Heart right ventricle (tissue), 16 donors: ENCODE measurements at regions not wholly inside any gene's neighbourhood (a gene's known extent, or its start where the extent isn't known, plus 50 kb on each side); places are given as distances from the start of the nearest gene placed in this dataset.
"Not testable (repeated sequence)": the region's sequence is repeated elsewhere in the genome, so short reads cannot be mapped to it uniquely, and the experiment has no call there.

Experiments used
- ATAC-seq, 8 donors: fragments of 200-7000 bp; cut with Tn5 transposase; one replicate each; pipeline ENCODE4 v1.9.1; 2020; ENCODE audit warnings: mild to moderate bottlenecking in 8 of 8, moderate library complexity in 8 of 8, moderate number of reproducible peaks in 1 of 8
- DNase-seq, 2 donors: peaks; one replicate each; pipeline ENCODE4 v3.0.0-alpha.2; 2020
- H3K27ac ChIP-seq, 10 donors: fragments of 200-600 bp; sonication (generic) in 2 of 10; one replicate each; pipeline versions ENCODE4 v1.5.0 to v1.8.0; 2020 to 2022; ENCODE audit warnings: mild to moderate bottlenecking in 3 of 10
- H3K27me3 ChIP-seq, 7 donors: fragments of 200-600 bp; one replicate each; pipeline ENCODE4 v1.8.0; 2021 to 2022; ENCODE audit warnings: mild to moderate bottlenecking in 2 of 7
- H3K36me3 ChIP-seq, 9 donors: fragments of 200-600 bp; sonication (generic) in 1 of 9; one replicate each; pipeline versions ENCODE4 v1.5.0 to v1.8.0; 2020 to 2022; ENCODE audit warnings: mild to moderate bottlenecking in 2 of 9
- H3K4me1 ChIP-seq, 9 donors: fragments of 200-600 bp; sonication (generic) in 1 of 9; one replicate each; pipeline versions ENCODE4 v1.5.0 to v1.8.0; 2020 to 2022; ENCODE audit warnings: mild to moderate bottlenecking in 4 of 9
- H3K4me3 ChIP-seq, 10 donors: fragments of 200-600 bp; sonication (generic) in 2 of 10; one replicate each; pipeline versions ENCODE4 v1.5.0 to v1.8.0; 2020 to 2022; ENCODE audit warnings: mild to moderate bottlenecking in 7 of 10, moderate library complexity in 2 of 10
- H3K9me3 ChIP-seq, 11 donors: fragments of 200-600 bp in 10 of 11; sonication (generic) in 2 of 11; one replicate each; pipeline versions ENCODE4 v1.5.0 to v1.8.0; 2013 to 2022; ENCODE audit warnings: mild to moderate bottlenecking in 2 of 11, control low read depth in 1 of 11, moderate library complexity in 1 of 11
- CTCF ChIP-seq, 9 donors: fragments of 200-600 bp; sonication (generic) in 2 of 9; IDR thresholded peaks; one replicate each; pipeline versions ENCODE4 v1.5.0 to v1.8.0; 2021 to 2022; ENCODE audit warnings: antibody characterized with exemption in 9 of 9, mild to moderate bottlenecking in 5 of 9, moderate library complexity in 1 of 9
- WGBS, 2 donors: extraction: QIAGEN DNeasy Blood & Tissue Kit; methylation state at CpG; one replicate each; pipeline ENCODE4 v1.1.7; 2013; ENCODE audit warnings: inconsistent platforms in 1 of 2; 5-methylcytosine and 5-hydroxymethylcytosine counted together
- intact Hi-C, 10 donors: fragments of 100-400 bp; cut with DNase I; formaldehyde crosslinking; loops; one replicate each; pipeline versions ENCODE4 v1.11.1 to v1.14.2; 2022
- donor health status: Arrhythmogenic right ventricular cardiomyopathy.
- donor health status: ischemic (EF 13 %, LVEDD 7.1; RV severe dilation, severe dysfunction).
- donor health status: healthy with polysubstance abuse.
- donor health status: DM: no; HTN: yes; CAD: no.
- donor health status: DM: no; HTN: no; CAD: no.
- donor health status: ischemic (EF 25% LVEDD 6.9; RV normal size, moderate dysfunction).
- donor health status: ischemic (EF 25% LVEDD 5.7; RV mildly dilated, moderate dysfunction).
- donor health status: healthy.
- donor health status: DM: yes; HTN: yes; CAD: no.
- donor health status: Ischemic cardiomyopathy.
- donor health status: ischemic (EF 35%, LVEDD 5.7; RV mildly dilated, moderate dysfunction).
- donor health status: nonischemic (EF 11% LVEDD 7.7; RV severe dilation, severe dysfunction).
- donor health status: DM: yes; HTN: yes; CAD: no.
- donor health status: PGD.
- donor health status: ischemic (EF 29% LVEDD 5.4; RV normal size, mild dysfunction).
- donor health status: nonischemic (EF 23%, LVEDD 6.1; RV moderate dilation, normal function).

GRCh38 chr6:115060581-115060980, 717.8 kb upstream of the HS3ST5 start:
- Histone ChIP-seq H3K4me1 (no peaks in the 10 kb centered on the region), H3K27ac (no peak overlapping the region), H3K27me3 (no peaks in the 10 kb centered on the region), H3K36me3 (no peaks in the 10 kb centered on the region), H3K9me3 (no peaks in the 10 kb centered on the region), H3K4me3 (no peak overlapping the region)
- DNase-seq (no peak), ATAC-seq (no peak)
- no peak for TF ChIP-seq CTCF (IDR thresholded peaks at IDR 0.05)
- intact Hi-C loops, result no loop called here

GRCh38 chr6:115058414-115059211, 715.8 kb upstream of the HS3ST5 start:
- intact Hi-C loops, result no loop called here
- Histone ChIP-seq H3K27ac (no peak overlapping the region), H3K4me3 (no peak overlapping the region), H3K27me3 (no peaks in the 10 kb centered on the region), H3K36me3 (no peaks in the 10 kb centered on the region), H3K4me1 (no peaks in the 10 kb centered on the region), H3K9me3 (no peaks in the 10 kb centered on the region)
- no peak for DNase-seq
- WGBS, 2 donors, result 75 to 81% methylated on average over 3 of the region's 3 CpGs
- no peak for TF ChIP-seq CTCF (IDR thresholded peaks at IDR 0.05)
- no peak for ATAC-seq

- intact Hi-C loops, result no loop called here
- Histone ChIP-seq H3K4me1 (no peaks in the 10 kb centered on the region), H3K36me3 (no peaks in the 10 kb centered on the region), H3K4me3 (no peak overlapping the region), H3K9me3 (no peaks in the 10 kb centered on the region), H3K27ac (no peak overlapping the region), H3K27me3 (no peaks in the 10 kb centered on the region)
- TF ChIP-seq CTCF (IDR thresholded peaks at IDR 0.05), result no peak
- no peak for DNase-seq
- ATAC-seq, result no peak
Observed at GRCh38 chr6:115055579-115055978, 712.8 kb upstream of the HS3ST5 start.

- ATAC-seq, H3K27me3 ChIP-seq, H3K27ac ChIP-seq, H3K4me1 ChIP-seq, H3K9me3 ChIP-seq, H3K4me3 ChIP-seq, DNase-seq, H3K36me3 ChIP-seq, intact Hi-C loops: not testable (repeated sequence)
- WGBS, 2 donors, result 50 to 51% methylated on average over 3 of the region's 3 CpGs
Observed at GRCh38 chr6:115054242-115054641, 711.4 kb upstream of the HS3ST5 start.

GRCh38 chr6:115053169-115053860, 710.5 kb upstream of the HS3ST5 start:
- Histone ChIP-seq H3K9me3 (no peaks in the 10 kb centered on the region), H3K4me3 (no peak overlapping the region), H3K4me1 (no peaks in the 10 kb centered on the region), H3K27me3 (no peaks in the 10 kb centered on the region), H3K36me3 (no peaks in the 10 kb centered on the region), H3K27ac (no peak overlapping the region)
- no peak for TF ChIP-seq CTCF (IDR thresholded peaks at IDR 0.05)
- DNase-seq (no peak), ATAC-seq (no peak)
- WGBS, 2 donors, result 86 to 91% methylated on average over 3 of the region's 3 CpGs
- intact Hi-C loops, result no loop called here
